ENCODE measurements at regions not wholly inside any gene's neighbourhood (a gene's known extent, or its start where the extent isn't known, plus 50 kb on each side); places are given as distances from the start of the nearest gene placed in this dataset.

DNA sequence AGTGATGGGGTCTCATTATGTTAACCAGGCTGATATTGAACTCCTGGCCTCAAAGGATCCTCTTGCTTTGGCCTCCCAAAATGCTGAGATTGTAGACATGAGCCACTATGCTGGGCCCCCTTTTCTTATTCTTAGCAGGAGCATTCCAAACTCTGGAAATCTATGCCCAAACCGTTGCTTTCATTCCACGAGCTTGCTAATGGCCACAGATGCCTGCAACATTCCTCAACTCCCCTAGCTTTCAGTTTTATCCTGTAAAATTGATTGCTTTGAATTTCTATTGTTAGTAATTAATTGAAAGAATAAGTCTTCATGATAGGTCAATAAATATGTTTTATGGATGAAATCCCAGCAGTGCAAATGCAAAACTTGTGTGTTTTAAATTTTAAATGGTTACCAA lies 564.8 kb upstream of the WWC1 start:
- no peak for DNase-seq

- DNase-seq = no peak
Observed at GRCh38 chr5:167730121-167730520, 561.3 kb upstream of the WWC1 start.

- no peak for DNase-seq
Observed at GRCh38 chr5:167730656-167731055, 560.8 kb upstream of the WWC1 start.

- no peak for DNase-seq
Observed at GRCh38 chr5:167731951-167732350, 559.5 kb upstream of the WWC1 start.

- DNase-seq = no peak
Observed at GRCh38 chr5:167732499-167732898, 558.9 kb upstream of the WWC1 start.

DNA sequence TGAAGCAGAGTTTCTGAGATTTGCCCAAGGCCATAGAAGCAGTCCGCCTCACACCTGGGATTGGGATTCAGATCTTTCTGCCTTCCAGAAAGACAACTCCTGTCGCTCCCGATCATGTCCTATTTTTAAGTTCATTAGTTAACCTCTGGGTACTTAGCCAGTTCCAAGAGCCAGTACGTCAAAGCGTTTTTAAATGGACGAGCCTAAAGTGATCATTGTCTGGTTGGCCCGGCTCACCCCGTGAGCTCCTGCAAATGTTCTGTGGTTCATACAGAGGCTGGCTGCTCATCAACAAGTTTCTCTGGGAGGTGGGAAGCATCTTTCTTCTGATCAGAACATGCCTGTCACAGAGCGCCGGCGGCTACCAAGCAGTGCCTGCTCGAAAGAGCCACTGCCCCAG lies 554.5 kb upstream of the WWC1 start:
- DNase-seq = no peak

DNA sequence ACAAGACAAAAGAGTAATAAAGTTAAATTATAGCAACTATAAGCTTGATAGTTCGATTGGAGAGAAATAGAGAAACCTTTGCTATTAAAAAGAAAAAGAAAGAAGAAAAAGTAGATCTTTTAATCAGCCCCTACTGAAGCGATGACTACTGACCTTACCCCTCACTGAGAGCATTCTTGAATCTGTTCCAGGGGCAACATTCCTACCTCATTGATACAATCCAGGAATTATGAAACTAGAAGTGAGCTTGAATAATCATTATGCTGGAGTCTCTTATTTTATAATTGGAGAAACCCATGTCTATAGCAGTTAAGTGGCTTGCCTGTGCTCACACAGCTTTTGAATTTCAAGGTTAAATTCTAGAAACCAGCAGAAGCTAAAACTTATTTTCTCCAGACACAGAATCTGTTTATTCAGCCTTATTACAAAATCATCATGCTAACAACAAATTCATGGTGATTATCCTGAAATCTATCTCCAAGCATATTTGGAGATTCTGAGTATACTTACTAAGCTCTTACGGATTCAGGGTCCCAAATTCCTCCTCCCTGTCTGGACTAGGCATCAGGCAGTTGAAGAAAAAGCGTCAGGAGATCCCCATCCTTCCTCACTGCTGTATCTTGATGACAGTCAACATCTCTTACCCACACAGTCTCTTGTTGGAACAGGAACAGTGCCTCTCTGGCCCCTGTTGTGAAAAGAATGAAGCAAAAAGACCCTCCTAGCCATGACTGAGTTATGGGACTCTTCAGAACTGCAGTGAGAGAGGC lies 547.6 kb upstream of the WWC1 start:
- DNase-seq = no peak

- DNase-seq = no peak
Observed at GRCh38 chr5:167745868-167746267, 545.6 kb upstream of the WWC1 start.

- DNase-seq = no peak
Observed at GRCh38 chr5:167750586-167750985, 540.9 kb upstream of the WWC1 start.

GRCh38 chr5:167752936-167753335 lies 538.5 kb upstream of the WWC1 start:
- DNase-seq = no peak

GRCh38 chr5:167753725-167754490 lies 537.5 kb upstream of the WWC1 start:
- no peak for DNase-seq

DNA sequence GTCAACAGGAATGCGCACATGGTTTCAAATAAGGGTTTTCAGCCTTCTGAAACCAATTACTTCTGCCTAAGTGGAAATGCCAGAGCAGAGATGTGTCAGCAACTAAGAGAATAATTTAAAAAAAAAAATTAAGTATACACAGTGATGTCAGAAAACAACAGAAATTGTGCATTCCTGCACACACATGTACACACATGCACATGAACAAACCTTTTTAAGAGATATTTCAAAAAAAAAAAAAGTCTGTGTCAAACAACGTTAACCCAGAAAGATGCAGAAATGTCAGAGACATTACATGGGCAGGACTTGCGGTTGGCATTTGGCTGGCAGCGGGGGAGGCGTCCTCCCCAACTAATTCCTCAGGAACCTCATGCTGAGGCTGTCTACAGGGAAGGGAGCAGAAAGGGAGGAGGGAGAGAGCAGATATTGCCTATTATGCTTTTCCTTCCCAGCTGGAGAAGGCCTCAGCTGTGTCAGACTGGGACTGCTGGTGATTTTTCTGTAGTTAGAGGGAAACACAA lies 536.9 kb upstream of the WWC1 start:
- DNase-seq = no peak

DNA sequence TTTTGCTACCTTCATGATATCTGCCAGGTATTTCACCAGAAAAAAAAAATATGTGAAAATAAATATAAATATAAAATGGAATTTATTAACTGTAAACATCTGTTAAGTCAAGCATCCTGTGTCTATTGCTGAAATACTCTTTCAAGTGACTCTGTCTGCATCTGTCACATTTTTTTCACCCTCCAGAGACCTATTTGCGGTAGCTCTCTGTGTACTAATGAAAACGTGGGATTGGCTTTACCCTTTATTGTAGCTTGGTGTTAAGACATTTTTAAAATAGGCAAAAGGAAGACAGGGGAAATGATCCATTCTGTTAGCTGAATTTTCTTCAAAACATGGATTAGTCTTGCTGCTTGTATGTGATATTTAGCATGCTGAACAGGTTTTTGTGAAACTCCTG lies 536.0 kb upstream of the WWC1 start:
- DNase-seq = no peak

DNA sequence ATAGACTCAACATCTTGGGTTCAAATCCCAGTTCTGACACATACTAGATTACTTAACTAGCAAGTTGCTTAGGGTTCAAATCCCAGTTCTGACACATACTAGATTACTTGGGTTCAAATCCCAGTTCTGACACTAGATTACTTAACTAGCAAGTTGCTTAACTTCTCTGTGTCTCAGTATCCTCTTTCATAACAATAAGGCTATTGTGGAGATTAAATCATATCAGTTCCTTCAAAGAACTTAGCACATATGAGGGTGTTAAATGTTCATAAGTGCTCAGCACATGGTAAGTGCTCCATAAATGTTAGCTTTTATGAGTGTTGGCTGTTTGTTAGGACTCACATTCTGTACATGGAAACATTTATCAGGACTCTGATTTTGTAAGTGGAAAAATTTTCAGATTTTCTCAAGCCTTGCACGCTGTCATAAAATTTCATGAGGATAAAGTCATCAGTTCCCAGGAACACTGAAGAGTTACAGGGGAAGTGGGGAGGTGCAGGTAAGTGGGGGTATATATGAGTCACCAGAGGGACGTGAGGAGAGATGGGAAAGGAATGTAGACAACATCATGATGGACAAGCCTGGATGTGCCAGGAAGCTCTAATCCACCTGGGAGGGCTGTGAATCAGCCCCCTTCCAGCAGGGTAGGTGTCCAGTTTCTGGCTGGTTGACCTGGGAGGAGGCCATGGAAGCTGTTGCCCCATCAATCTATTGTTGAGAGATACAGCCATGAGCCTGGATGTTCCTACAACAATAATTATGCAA lies 532.2 kb upstream of the WWC1 start:
- DNase-seq = no peak

- DNase-seq = no peak
Observed at GRCh38 chr5:167763772-167764171, 527.7 kb upstream of the WWC1 start.

- no peak for DNase-seq
Observed at GRCh38 chr5:167764641-167765289, 526.7 kb upstream of the WWC1 start.

GRCh38 chr5:167765352-167765751 lies 526.1 kb upstream of the WWC1 start:
- no peak for DNase-seq

DNA sequence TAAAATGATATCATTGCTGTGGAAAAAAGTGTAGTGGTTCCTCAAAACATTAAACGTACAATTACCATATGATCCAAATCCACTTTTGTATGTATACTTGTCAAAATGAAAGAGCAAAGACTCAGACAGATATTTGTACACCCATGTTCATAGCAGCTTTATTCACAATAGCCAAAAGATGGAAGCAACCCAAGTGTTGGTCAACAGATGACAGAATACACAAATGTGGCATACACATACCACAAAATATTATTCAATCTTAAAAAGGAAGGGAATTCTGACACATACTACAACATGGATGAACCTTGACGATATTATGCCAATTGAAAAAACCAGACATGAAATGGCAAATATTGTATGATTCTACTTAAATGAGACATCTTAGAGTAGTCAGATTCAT lies 524.5 kb upstream of the WWC1 start:
- no peak for DNase-seq

GRCh38 chr5:167767795-167768194 lies 523.6 kb upstream of the WWC1 start:
- DNase-seq = no peak

DNA sequence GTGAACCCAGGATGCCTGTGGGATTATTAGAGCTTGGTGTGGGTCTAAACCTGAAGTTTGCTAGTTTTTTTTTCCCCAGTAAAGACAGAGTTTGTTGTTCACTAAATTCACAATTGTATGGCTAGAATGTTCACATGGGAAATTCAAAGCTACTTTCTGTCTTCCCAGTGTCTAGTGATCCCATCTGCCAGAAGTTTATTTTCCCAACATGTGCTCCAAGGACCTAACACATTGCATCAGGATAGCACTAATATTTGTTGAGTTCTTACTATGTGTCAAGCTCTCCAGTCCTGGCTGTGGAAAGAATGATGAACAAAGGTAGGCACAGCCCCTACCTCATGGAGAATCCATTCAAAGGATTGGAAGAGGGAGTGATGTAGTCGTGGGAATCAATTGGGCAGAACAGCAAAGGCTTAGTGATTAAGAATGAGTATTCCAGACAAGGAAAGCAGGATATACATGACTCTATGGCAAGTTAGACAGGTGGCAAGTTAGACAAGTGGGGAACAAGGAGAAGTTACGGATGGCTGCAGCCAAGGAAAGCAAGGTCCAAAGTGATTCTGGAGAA lies 521.5 kb upstream of the WWC1 start:
- DNase-seq = no peak

GRCh38 chr5:167770461-167770860 lies 521.0 kb upstream of the WWC1 start:
- DNase-seq = no peak

GRCh38 chr5:167771571-167771970 lies 519.9 kb upstream of the WWC1 start:
- no peak for DNase-seq

Measured in COR-L47 (cell line).